ENCODE measurements at regions not wholly inside any gene's neighbourhood (a gene's known extent, or its start where the extent isn't known, plus 50 kb on each side); places are given as distances from the start of the nearest gene placed in this dataset.

- Histone ChIP-seq H3K27me3 (no peaks in the 10 kb centered on the region), H3K9me3 (no peaks in the 10 kb centered on the region), H3K36me3 (no peaks in the 10 kb centered on the region), H3K27ac (replicated peaks in 1 of 4) (peak overlapping the region; percentile 47 to 82 (median 65)), H3K4me1 (peaks cover 3 to 22% (median 15%) of the 10 kb centered on the region in 4 donors), H3K4me3 (no peak overlapping the region)
- no peak for TF ChIP-seq POLR2A (IDR thresholded peaks at IDR 0.05; ENCODE audit: low read depth)
- no peak for TF ChIP-seq EP300 (IDR thresholded peaks at IDR 0.05)
- no peak for TF ChIP-seq POLR2AphosphoS5 (IDR thresholded peaks at IDR 0.05)
- no peak for TF ChIP-seq CTCF (IDR thresholded peaks at IDR 0.05)
- DNase-seq (ENCODE audit: extremely low spot score): peak; percentile 53
- WGBS: 83% methylated on average over 3 of the region's 3 CpGs
- intact Hi-C loops (cut with DNase I): no loop called here
Observed at GRCh38 chr15:100722551-100723314, 120.3 kb downstream of the ASB7 start.

GRCh38 chr15:100723315-100723801, 121.0 kb downstream of the ASB7 start:
- H3K9me3 ChIP-seq: no peaks in the 10 kb centered on the region
- intact Hi-C loops (cut with DNase I): no loop called here
- peak overlapping the region in 3 of 4 donors; percentile 17 to 68 (median 62) for H3K27ac ChIP-seq (replicated peaks in 1 of 4)
- TF ChIP-seq POLR2AphosphoS5 (IDR thresholded peaks at IDR 0.05): no peak
- TF ChIP-seq CTCF (IDR thresholded peaks at IDR 0.05): no peak
- TF ChIP-seq EP300 (IDR thresholded peaks at IDR 0.05): no peak
- no peak for TF ChIP-seq POLR2A (IDR thresholded peaks at IDR 0.05; ENCODE audit: low read depth)
- peaks cover 3 to 22% (median 15%) of the 10 kb centered on the region in 4 donors for H3K4me1 ChIP-seq
- 94% methylated on average over 6 of the region's 6 CpGs for WGBS
- no peak for DNase-seq (ENCODE audit: extremely low spot score)
- no peak overlapping the region for H3K4me3 ChIP-seq
- no peaks in the 10 kb centered on the region for H3K36me3 ChIP-seq
- no peaks in the 10 kb centered on the region for H3K27me3 ChIP-seq

GRCh38 chr15:100725121-100726069, 123.0 kb downstream of the ASB7 start:
- peak; percentile 89 for DNase-seq (ENCODE audit: extremely low spot score)
- no peaks in the 10 kb centered on the region for H3K36me3 ChIP-seq
- H3K27ac ChIP-seq (replicated peaks in 1 of 4): no peak overlapping the region
- H3K4me3 ChIP-seq: no peak overlapping the region
- H3K27me3 ChIP-seq: no peaks in the 10 kb centered on the region
- no peak for TF ChIP-seq CTCF (IDR thresholded peaks at IDR 0.05)
- no peak for TF ChIP-seq EP300 (IDR thresholded peaks at IDR 0.05)
- TF ChIP-seq POLR2AphosphoS5 (IDR thresholded peaks at IDR 0.05): no peak
- TF ChIP-seq POLR2A (IDR thresholded peaks at IDR 0.05; ENCODE audit: low read depth): no peak
- intact Hi-C loops (cut with DNase I): no loop called here
- no peaks in the 10 kb centered on the region for H3K9me3 ChIP-seq
- 70% methylated on average over 6 of the region's 10 CpGs for WGBS
- peaks cover 3 to 20% (median 15%) of the 10 kb centered on the region in 4 donors for H3K4me1 ChIP-seq

GRCh38 chr15:100726070-100726420, 123.7 kb downstream of the ASB7 start:
- Histone ChIP-seq H3K9me3 (no peaks in the 10 kb centered on the region), H3K4me1 (peaks cover 3 to 14% (median 12%) of the 10 kb centered on the region in 4 donors), H3K27me3 (no peaks in the 10 kb centered on the region), H3K36me3 (no peaks in the 10 kb centered on the region), H3K4me3 (no peak overlapping the region), H3K27ac (replicated peaks in 1 of 4) (no peak overlapping the region)
- intact Hi-C loops (cut with DNase I): no loop called here
- WGBS: 75% methylated on average over 1 of the region's 7 CpGs
- no peak for DNase-seq (ENCODE audit: extremely low spot score)
- no peak for TF ChIP-seq CTCF (IDR thresholded peaks at IDR 0.05)
- no peak for TF ChIP-seq EP300 (IDR thresholded peaks at IDR 0.05)
- no peak for TF ChIP-seq POLR2AphosphoS5 (IDR thresholded peaks at IDR 0.05)
- TF ChIP-seq POLR2A (IDR thresholded peaks at IDR 0.05; ENCODE audit: low read depth): no peak
